Heart left ventricle (tissue), 13 donors: ENCODE measurements at regions not wholly inside any gene's neighbourhood (a gene's known extent, or its start where the extent isn't known, plus 50 kb on each side); places are given as distances from the start of the nearest gene placed in this dataset.

Source experiments
- CTCF ChIP-seq, 12 donors: fragments of 200-600 bp; sonication (generic) in 4 of 12; IDR thresholded peaks; one replicate each; pipeline versions ENCODE4 v1.5.0 to v1.8.0; 2018 to 2022; ENCODE audit warnings: antibody characterized with exemption in 12 of 12, mild to moderate bottlenecking in 5 of 12
- POLR2A ChIP-seq, 2 donors: fragments of 450-650 bp; IDR thresholded peaks; one replicate each; pipeline ENCODE4 v1.6.1; 2017; ENCODE audit warnings: antibody characterized with exemption in 2 of 2, mild to moderate bottlenecking in 2 of 2, moderate library complexity in 2 of 2
- donor health status: ischemic (EF 13 %, LVEDD 7.1; RV severe dilation, severe dysfunction).
- donor health status: DM: no; HTN: yes; CAD: no.
- donor health status: DM: no; HTN: no; CAD: no.
- donor health status: ischemic (EF 25% LVEDD 6.9; RV normal size, moderate dysfunction).
- donor health status: ischemic (EF 25% LVEDD 5.7; RV mildly dilated, moderate dysfunction).
- donor health status: ischemic (EF 35%, LVEDD 5.7; RV mildly dilated, moderate dysfunction).
- donor health status: nonischemic (EF 11% LVEDD 7.7; RV severe dilation, severe dysfunction).
- donor health status: DM: yes; HTN: yes; CAD: no.
- donor health status: PGD.
- donor health status: ischemic (EF 29% LVEDD 5.4; RV normal size, mild dysfunction).
- donor health status: nonischemic (EF 23%, LVEDD 6.1; RV moderate dilation, normal function).

GRCh38 chr17:14926073-14926472 is 339.1 kb downstream of the PMP22 start:
- no peak for TF ChIP-seq CTCF (IDR thresholded peaks at IDR 0.05)
- no peak for TF ChIP-seq POLR2A (IDR thresholded peaks at IDR 0.05)
